ENCODE measurements at regions not wholly inside any gene's neighbourhood (a gene's known extent, or its start where the extent isn't known, plus 50 kb on each side); places are given as distances from the start of the nearest gene placed in this dataset.
"Not testable (repeated sequence)": the region's sequence is repeated elsewhere in the genome, so short reads cannot be mapped to it uniquely, and the experiment has no call there.

DNA sequence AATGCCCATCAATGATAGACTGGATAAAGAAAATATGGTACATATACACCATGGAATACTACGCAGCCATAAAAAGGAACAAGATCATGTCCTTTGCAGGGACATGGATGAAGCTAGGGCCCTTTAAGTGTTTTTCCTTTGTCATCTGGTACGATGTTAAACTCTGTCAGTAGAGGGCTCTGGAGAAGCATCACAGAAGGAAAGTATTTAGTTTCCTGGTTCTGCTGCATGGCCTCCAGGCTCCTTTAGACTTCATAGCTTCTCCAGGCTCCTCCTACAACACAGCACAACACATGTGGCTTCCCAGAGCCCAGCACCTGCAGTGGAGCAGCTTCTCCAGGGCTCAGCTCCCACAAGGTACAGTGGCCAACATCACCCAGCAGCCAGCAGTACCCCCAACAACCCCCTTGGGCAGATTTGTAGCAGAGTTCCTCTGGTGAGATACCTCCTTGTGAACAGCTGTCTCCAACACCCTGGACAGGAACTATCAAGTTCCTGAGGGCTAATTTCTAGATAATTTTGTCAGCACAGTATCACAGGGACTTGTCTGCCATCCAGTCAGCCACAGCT, 63.4 kb downstream of the KCTD12 start:
- Histone ChIP-seq H3K4me2 (ENCODE audit: insufficient read depth, insufficient read length, low read length) (no peak overlapping the region), H3K9me3 (ENCODE audit: control insufficient read depth, low read depth, low read length) (no peaks in the 10 kb centered on the region), H3K56ac (ENCODE audit: insufficient read length, low read depth, low read length) (no peak overlapping the region), H3K23me2 (ENCODE audit: insufficient read length, low read depth, low read length, poor library complexity, severe bottlenecking) (no peaks in the 10 kb centered on the region), H3K14ac (ENCODE audit: insufficient read depth, low read length) (no peak overlapping the region), H2BK120ac (ENCODE audit: low read depth, low read length, poor library complexity, severe bottlenecking) (no peak overlapping the region), H3K4me1 (ENCODE audit: insufficient read depth, low read length) (no peaks in the 10 kb centered on the region), H4K20me1 (ENCODE audit: control insufficient read depth, insufficient read depth, insufficient read length) (no peaks in the 10 kb centered on the region), H3K18ac (ENCODE audit: insufficient read length, low read depth, low read length) (no peak overlapping the region), H2BK20ac (ENCODE audit: low read depth, low read length, poor library complexity, severe bottlenecking) (no peak overlapping the region), H2BK5ac (ENCODE audit: insufficient read length, low read length) (no peak overlapping the region), H4K8ac (replicated peaks; ENCODE audit: insufficient read length, low read depth, low read length) (no peak overlapping the region), H3K79me1 (ENCODE audit: insufficient read depth, low read depth, low read length, poor library complexity, severe bottlenecking) (no peaks in the 10 kb centered on the region), H3T11ph (ENCODE audit: low read length) (no peak overlapping the region), H4K5ac (ENCODE audit: insufficient read length, low read depth, low read length) (no peak overlapping the region), H3K27me3 (ENCODE audit: insufficient read depth, low read length) (no peaks in the 10 kb centered on the region), H2AK5ac (ENCODE audit: insufficient read length, low read length) (no peak overlapping the region), H3K4ac (ENCODE audit: low read depth, low read length) (no peak overlapping the region), H3K79me2 (ENCODE audit: insufficient read depth, low read length) (no peaks in the 10 kb centered on the region), H2AFZ (ENCODE audit: low read length) (no peak overlapping the region), H2BK15ac (ENCODE audit: low read depth, low read length) (no peak overlapping the region), H3K9ac (ENCODE audit: extremely low read depth, insufficient read length, low read length) (no peak overlapping the region), H3K23ac (ENCODE audit: insufficient read length, low read depth, low read length) (no peak overlapping the region), H4K91ac (ENCODE audit: insufficient read length, low read depth, low read length) (no peak overlapping the region), H2BK12ac (ENCODE audit: insufficient read length, low read depth, low read length) (no peak overlapping the region), H3K27ac (ENCODE audit: insufficient read length, low read depth, low read length) (no peak overlapping the region)
- DNase-seq: no peak
- no CpG with 5 or more reads among the region's 2 CpGs for WGBS (ENCODE audit: extremely low coverage, insufficient read length, low lambda C conversion rate)
- Mint-ChIP-seq H3K27me3 (ENCODE audit: low read depth) (no peaks in the 10 kb centered on the region), H3K4me1 (peaks cover 4 to 10% of the 10 kb centered on the region in 2 experiments), H3K36me3 (ENCODE audit: insufficient read depth in 1 of 3, low read depth in 3 of 3) (peaks cover 0 to 8% (median 0%) of the 10 kb centered on the region in 3 experiments; a peak in 4 of 7 replicates), H3K27ac (no peak overlapping the region), H3K4me3 (no peak overlapping the region), H3K9me3 (peaks cover 5 to 10% of the 10 kb centered on the region in 2 experiments)
- TF ChIP-seq, protein P1, sequence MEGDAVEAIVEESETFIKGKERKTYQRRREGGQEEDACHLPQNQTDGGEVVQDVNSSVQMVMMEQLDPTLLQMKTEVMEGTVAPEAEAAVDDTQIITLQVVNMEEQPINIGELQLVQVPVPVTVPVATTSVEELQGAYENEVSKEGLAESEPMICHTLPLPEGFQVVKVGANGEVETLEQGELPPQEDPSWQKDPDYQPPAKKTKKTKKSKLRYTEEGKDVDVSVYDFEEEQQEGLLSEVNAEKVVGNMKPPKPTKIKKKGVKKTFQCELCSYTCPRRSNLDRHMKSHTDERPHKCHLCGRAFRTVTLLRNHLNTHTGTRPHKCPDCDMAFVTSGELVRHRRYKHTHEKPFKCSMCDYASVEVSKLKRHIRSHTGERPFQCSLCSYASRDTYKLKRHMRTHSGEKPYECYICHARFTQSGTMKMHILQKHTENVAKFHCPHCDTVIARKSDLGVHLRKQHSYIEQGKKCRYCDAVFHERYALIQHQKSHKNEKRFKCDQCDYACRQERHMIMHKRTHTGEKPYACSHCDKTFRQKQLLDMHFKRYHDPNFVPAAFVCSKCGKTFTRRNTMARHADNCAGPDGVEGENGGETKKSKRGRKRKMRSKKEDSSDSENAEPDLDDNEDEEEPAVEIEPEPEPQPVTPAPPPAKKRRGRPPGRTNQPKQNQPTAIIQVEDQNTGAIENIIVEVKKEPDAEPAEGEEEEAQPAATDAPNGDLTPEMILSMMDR (conservative IDR thresholded peaks at IDR 0.05): peak; percentile 22; the same call in 2 of the 3 replicates

DNA sequence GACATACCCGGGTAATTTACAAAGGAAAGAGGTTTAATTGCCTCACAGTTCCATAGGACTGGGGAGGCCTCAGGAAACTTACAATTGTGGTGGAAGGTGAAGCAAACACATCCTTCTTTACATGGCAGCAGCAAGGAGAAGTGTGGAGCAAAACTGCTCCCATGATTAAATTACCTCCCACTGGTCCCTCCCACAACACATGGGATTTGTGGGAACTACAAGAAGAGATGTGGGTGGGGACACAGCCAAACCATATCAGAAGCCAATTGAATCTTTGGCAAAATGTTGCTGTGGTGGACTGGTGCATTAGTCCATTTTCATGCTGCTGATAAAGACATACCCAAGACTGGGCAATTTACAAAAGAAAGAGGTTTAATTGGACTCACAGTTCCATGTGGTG, 65.0 kb downstream of the KCTD12 start:
- not testable (repeated sequence) for H3T11ph ChIP-seq (ENCODE audit: low read length); H2BK12ac ChIP-seq (ENCODE audit: insufficient read length, low read depth, low read length); H3K23me2 ChIP-seq (ENCODE audit: insufficient read length, low read depth, low read length, poor library complexity, severe bottlenecking); H3K18ac ChIP-seq (ENCODE audit: insufficient read length, low read depth, low read length); H4K5ac ChIP-seq (ENCODE audit: insufficient read length, low read depth, low read length); H2BK15ac ChIP-seq (ENCODE audit: low read depth, low read length); H3K4ac ChIP-seq (ENCODE audit: low read depth, low read length); H3K79me1 ChIP-seq (ENCODE audit: insufficient read depth, low read depth, low read length, poor library complexity, severe bottlenecking); H3K9ac ChIP-seq (ENCODE audit: extremely low read depth, insufficient read length, low read length); H3K4me3 Mint-ChIP-seq; H3K36me3 Mint-ChIP-seq (ENCODE audit: insufficient read depth in 1 of 3, low read depth in 3 of 3); H3K14ac ChIP-seq (ENCODE audit: insufficient read depth, low read length); H3K27ac Mint-ChIP-seq; H4K20me1 ChIP-seq (ENCODE audit: control insufficient read depth, insufficient read depth, insufficient read length); H4K91ac ChIP-seq (ENCODE audit: insufficient read length, low read depth, low read length); H4K8ac ChIP-seq (replicated peaks; ENCODE audit: insufficient read length, low read depth, low read length); H3K4me2 ChIP-seq (ENCODE audit: insufficient read depth, insufficient read length, low read length); H3K56ac ChIP-seq (ENCODE audit: insufficient read length, low read depth, low read length); H3K23ac ChIP-seq (ENCODE audit: insufficient read length, low read depth, low read length); H2BK20ac ChIP-seq (ENCODE audit: low read depth, low read length, poor library complexity, severe bottlenecking); H3K27ac ChIP-seq (ENCODE audit: insufficient read length, low read depth, low read length); H3K27me3 ChIP-seq (ENCODE audit: insufficient read depth, low read length); H3K9me3 Mint-ChIP-seq; H3K9me3 ChIP-seq (ENCODE audit: control insufficient read depth, low read depth, low read length); H3K4me1 ChIP-seq (ENCODE audit: insufficient read depth, low read length); H3K79me2 ChIP-seq (ENCODE audit: insufficient read depth, low read length); H2AFZ ChIP-seq (ENCODE audit: low read length); H2AK5ac ChIP-seq (ENCODE audit: insufficient read length, low read length); H2BK120ac ChIP-seq (ENCODE audit: low read depth, low read length, poor library complexity, severe bottlenecking); H3K4me1 Mint-ChIP-seq; H3K27me3 Mint-ChIP-seq (ENCODE audit: low read depth); H2BK5ac ChIP-seq (ENCODE audit: insufficient read length, low read length); DNase-seq
- no CpG with 5 or more reads among the region's 1 CpG for WGBS (ENCODE audit: extremely low coverage, insufficient read length, low lambda C conversion rate)
